ENCODE measurements at regions not wholly inside any gene's neighbourhood (a gene's known extent, or its start where the extent isn't known, plus 50 kb on each side); places are given as distances from the start of the nearest gene placed in this dataset.

DNA sequence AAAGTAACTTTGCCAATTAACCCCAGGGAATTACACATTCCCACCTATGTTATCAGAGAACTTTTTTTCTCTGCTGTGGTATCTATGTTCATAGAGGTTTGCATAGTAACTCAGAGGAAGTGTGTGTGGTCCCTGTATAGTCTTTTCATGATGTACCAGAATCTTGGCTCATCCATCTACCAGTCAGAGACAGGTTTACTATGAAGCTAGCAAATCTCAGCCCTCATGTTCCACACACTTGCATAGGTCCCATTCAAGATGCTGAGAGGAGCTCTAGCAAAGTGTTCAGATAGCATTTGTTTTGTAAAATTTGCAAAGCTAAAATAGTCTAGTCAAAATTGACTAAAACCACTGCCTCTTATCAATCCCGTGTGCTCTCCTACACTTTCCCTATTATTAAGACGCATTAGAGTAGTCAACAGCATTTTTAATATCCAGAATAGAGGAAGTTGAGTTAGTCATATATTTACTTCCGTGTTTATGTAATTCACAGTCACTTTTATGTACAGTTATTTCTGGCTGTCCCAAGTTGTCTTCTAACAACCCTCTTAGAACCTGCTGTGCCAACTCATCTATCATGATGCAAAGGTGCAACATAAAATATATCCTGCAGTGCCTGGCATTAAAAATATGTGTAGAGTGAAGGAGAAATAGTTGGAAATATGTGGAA, 184.2 kb downstream of the FAM76B start:
- TF ChIP-seq EZH2 (IDR thresholded peaks at IDR 0.05) (no peak), EZH2phosphoT487 (IDR thresholded peaks at IDR 0.05) (no peak)
- TF ChIP-seq, protein P1, sequence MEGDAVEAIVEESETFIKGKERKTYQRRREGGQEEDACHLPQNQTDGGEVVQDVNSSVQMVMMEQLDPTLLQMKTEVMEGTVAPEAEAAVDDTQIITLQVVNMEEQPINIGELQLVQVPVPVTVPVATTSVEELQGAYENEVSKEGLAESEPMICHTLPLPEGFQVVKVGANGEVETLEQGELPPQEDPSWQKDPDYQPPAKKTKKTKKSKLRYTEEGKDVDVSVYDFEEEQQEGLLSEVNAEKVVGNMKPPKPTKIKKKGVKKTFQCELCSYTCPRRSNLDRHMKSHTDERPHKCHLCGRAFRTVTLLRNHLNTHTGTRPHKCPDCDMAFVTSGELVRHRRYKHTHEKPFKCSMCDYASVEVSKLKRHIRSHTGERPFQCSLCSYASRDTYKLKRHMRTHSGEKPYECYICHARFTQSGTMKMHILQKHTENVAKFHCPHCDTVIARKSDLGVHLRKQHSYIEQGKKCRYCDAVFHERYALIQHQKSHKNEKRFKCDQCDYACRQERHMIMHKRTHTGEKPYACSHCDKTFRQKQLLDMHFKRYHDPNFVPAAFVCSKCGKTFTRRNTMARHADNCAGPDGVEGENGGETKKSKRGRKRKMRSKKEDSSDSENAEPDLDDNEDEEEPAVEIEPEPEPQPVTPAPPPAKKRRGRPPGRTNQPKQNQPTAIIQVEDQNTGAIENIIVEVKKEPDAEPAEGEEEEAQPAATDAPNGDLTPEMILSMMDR (IDR thresholded peaks at IDR 0.05) = no peak
